HG03520 (cell line): ENCODE measurements at regions not wholly inside any gene's neighbourhood (a gene's known extent, or its start where the extent isn't known, plus 50 kb on each side); places are given as distances from the start of the nearest gene placed in this dataset.
"Not testable (repeated sequence)": the region's sequence is repeated elsewhere in the genome, so short reads cannot be mapped to it uniquely, and the experiment has no call there.

Experiments used
- ATAC-seq: cut with Tn5 transposase; IDR thresholded peaks from one replicate; pipeline ENCODE4 v1.9.1; 2021; ENCODE audit warnings: mild to moderate bottlenecking, moderate library complexity; ENCODE audit not compliant: unreplicated experiment

DNA sequence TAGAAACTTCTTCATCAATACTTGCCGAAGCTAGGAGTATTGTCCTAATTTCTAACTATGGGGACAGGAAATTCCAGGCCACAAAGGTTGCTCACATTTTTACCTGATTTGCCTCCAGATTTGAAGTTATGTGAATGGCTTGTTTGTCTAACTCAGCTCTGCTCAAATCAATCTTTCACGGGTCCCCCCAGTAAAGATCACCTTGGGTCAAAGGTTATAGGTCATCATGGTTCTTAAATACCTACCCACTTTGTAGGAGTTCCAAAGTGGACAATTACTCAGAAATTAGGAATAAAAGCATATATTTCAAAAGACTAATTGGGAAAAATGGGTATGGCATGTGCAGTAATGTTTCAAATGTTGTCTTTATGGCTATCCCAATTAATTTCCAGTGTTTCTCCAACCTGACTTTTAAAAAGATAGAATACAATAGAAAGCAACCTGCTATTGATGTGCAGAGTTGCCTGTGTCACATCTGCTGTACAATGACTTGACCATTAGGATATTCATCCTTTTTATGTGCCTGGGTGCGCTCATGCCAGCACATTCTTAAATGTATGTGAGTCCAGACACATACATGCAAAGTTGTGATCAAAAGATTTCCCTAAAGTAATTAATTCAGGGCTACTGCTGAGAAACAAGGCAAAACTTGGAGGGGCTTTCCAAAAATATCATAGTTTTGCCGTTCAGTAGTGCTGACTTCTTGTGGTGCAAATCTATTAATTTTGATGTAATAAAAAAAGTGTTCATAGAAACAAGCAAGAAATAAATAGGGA is 126.1 kb downstream of the MYCN start:
- no peak for ATAC-seq

GRCh38 chr2:16065272-16066069 is 125.1 kb downstream of the MYCN start:
- ATAC-seq: not testable (repeated sequence)

GRCh38 chr2:16064745-16065144 is 124.4 kb downstream of the MYCN start:
- no peak for ATAC-seq

DNA sequence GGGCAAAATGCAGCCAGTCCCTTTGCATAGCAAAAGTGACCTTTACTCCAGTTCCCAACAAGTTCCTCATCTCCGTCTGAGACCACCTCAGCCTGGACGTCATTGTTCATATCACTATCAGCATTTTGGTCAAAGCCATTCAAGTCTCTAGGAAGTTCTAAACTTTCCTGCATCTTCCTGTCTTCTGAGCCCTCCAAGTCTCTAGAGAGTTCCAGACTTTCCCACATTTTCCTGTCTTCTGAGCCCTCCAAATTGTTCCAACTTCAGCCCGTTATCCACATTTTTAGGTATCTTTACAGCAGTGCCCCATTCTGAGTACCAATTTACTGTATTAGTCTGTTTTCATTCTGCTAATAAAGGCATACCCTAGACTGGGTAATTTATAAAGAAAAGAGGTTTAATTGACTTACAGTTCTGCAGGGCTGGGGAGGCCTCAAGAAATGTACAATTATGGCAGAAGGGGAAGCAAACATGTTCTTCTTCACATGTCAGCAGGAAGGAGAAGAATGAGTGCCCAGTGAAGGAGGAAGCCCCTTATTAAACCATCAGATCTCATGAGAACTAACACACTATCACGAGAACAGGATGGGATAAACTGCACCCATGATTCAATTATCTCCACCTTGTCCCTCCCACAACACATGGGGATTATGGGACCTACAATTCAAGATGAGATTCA is 123.7 kb downstream of the MYCN start:
- no peak for ATAC-seq

DNA sequence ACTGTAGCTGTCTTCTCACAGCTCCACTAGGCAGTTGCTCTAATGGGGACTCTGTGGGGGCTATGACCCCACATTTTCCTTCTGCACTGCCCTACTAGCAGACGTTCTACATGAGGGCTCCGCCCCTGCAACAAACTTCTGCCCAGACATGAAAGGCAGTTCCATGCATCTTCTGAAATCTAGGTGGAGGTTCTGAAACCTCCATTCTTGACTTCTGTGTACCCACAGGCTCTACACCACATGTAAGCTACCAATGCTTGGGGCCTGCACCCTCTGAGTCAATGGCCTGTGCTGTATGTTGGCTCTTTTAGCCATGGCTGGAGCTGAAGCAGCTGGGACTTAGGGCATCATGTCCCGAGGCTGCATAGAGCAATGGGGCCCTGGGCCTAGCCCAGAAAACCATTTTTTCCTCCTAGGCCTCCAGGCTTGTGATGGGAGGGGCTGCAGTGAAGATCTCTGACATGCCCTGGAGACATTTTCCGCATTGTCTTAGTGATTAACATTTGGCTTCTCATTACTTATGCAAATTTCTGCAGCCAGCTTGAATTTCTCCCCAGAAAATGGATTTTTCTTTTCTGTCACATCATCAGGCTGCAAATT is 123.0 kb downstream of the MYCN start:
- ATAC-seq: no peak

DNA sequence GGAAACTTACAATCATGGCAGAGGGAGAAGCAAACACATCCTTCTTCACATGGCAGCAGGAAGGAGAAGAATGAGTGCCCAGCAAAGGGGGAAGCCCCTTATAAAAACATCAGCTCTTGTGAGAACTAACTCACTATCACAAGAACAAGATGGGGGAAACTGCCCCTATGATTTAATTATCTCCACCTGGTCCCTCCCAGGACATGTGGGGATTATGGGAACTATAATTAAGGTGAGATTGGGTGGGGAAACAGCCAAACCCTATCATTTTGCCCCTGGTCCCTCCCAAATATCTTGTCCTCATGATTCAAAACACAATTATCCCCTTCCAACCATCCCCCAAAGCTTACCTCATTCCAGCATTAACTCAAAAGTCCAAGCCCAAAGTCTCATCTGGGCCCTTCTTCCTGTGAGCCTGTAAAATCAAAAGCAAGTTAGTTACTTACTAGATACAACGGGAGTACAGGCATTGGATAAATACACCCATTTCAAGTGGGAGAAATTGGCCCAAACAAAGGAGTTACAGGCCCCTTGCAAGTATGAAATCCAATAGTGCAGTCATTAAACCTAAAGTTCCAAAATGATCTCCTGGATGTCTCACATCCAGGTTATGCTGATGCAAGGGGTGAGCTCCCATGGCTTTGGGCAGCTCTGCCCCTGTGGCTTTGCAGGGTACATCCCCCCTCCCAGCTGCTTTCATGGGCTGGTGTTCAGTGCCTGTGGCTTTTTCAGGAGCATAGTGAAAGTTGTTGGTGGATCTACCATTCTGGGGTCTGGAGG is 122.3 kb downstream of the MYCN start:
- ATAC-seq: no peak

GRCh38 chr2:16061441-16062217 is 121.3 kb downstream of the MYCN start:
- ATAC-seq: no peak

DNA sequence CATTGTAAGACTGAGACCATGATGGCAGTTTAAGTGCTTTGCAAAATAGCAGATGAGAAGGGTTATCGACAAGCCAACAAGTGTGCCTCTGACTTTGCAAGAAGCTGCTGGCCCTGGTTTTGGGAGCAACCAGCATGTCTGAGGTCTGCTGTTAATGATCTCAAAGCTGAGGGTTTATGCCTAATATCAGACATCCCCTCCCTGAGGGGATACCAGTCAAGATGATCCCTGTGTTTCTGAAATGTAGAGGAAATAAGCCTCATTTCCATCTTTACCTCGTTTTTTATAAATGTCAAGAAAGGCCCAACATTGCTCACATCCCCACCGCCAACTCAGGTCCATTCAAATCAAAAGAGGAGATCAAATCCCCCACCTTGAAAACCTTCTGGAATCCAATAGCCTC is 120.6 kb downstream of the MYCN start:
- ATAC-seq: no peak

GRCh38 chr2:16060125-16060935 is 120.0 kb downstream of the MYCN start:
- no peak for ATAC-seq

DNA sequence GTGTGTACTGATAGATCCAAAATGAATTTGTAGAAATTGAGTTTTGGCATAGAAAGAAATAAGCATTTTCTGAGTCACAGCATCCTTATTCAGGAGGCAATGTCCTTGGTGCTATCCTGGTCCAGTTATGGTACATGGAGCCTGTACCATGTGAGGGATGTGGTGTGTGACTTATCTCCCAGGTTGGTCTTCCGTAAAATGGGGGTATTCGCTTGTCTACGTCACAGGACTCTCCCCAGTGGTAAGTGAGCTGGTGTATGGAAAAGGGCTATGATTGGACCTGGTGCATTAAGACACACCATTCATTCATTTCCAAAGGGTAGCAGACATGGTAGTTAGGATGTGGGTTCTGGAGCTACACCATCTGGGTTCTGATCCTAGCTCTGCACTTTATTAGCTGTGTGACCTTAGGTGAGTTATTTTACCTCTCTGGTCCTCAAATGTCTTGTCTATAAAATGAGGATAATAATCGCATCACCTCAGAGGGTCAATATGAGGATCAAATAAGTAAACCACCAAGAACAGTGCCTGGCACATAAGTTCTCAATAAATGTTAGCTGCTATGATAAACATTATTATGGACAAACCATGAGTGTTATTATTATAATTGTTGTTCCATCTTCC is 119.2 kb downstream of the MYCN start:
- no peak for ATAC-seq

- ATAC-seq: no peak
Observed at GRCh38 chr2:16058747-16059358, 118.5 kb downstream of the MYCN start.

DNA sequence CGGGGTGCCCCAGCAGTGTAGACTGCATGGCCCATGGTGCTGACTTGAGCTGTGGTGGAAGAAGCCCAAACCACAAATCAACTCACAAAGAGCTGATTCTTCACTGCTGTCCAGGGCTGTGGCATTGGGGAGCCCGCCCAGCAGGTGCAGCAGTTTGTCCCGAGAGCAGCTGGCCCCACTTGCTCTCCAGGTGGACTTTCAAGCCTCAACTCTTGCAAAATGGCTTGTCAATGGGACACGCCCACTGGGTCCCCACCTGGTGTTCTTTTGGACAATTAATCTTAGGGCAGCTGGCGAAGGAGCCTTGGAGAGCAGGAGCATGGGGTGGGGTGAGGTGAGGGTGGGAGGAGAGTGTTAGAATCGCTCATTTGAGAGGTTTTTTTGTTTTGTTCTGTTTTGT is 117.9 kb downstream of the MYCN start:
- ATAC-seq: no peak

DNA sequence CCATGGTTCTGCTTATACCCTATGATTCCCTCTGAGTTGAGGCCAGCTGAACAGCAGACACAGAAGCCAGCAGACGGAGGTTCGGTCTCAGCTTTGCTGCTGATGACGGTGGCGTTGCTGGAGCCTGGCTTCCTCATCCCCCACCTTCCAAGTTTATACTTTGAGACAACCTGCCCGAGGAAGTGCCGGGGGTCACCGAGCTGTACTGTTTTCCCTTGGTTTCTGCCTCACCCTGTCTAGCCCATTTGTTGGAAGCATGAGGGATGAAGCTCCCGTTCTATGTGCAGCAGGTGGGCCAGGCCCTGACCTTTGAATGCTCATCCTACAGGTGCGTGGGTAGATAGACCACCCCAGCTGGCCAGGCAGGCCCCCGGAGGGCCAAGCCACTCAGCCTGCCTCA is 117.3 kb downstream of the MYCN start:
- no peak for ATAC-seq

GRCh38 chr2:16055848-16056580 is 115.7 kb downstream of the MYCN start:
- ATAC-seq: peak; percentile 90

GRCh38 chr2:16053437-16054257 is 113.3 kb downstream of the MYCN start:
- no peak for ATAC-seq

- not testable (repeated sequence) for ATAC-seq
Observed at GRCh38 chr2:16052571-16053052, 112.3 kb downstream of the MYCN start.
